HepG2 (cell line): ENCODE measurements at regions not wholly inside any gene's neighbourhood (a gene's known extent, or its start where the extent isn't known, plus 50 kb on each side); places are given as distances from the start of the nearest gene placed in this dataset.

ENCODE experiments used
- MEF2D ChIP-seq: sonication (generic); formaldehyde crosslinking; IDR thresholded peaks from 2 replicates; pipeline ENCODE4 v1.5.1; 2020; ENCODE audit warnings: mild to moderate bottlenecking, missing genetic modification reagents
- RBM39 ChIP-seq: fragments of 200-400 bp; formaldehyde crosslinking; IDR thresholded peaks from one replicate; pipeline ENCODE4 v1.6.1; 2018; ENCODE audit warnings: antibody characterized with exemption, mild to moderate bottlenecking, low read depth, low read length; ENCODE audit not compliant: poor library complexity, severe bottlenecking
- TCF12 ChIP-seq, 2 experiments: fragments of 450-650 bp in 1 of 2; sonication (generic) in 1 of 2; formaldehyde crosslinking in 1 of 2; IDR thresholded peaks; 2 replicates each; pipeline versions ENCODE4 v1.6.1 to v1.8.0; 2017 to 2022; ENCODE audit warnings: antibody characterized with exemption in 1 of 2, mild to moderate bottlenecking in 1 of 2, missing genetic modification reagents in 1 of 2, moderate library complexity in 1 of 2
- ZFP82 ChIP-seq: sonication (generic); formaldehyde crosslinking; IDR thresholded peaks from 2 replicates; pipeline ENCODE4 v1.5.1; 2020; ENCODE audit warnings: mild to moderate bottlenecking, missing genetic modification reagents, borderline replicate concordance

DNA sequence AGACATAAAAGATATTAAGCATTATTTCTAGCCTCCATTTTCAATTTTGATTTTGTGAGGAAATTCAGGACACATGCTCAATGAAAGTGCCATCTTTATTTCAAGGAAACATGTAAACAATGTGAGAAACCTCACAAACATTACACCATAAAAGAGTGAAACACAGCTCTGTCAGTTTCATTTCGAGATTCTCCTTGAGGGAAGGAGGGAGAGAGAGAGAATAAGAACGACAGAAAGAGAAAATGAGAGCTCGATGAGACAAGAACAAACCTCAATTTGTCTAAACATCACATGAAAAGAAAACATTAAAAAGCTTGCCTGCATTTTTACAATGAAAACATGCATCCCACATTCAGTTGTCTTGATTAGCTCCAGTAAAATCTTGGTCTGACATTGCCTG lies 553.5 kb upstream of the MEF2C start:
- TF ChIP-seq ZFP82 (CRISPR knock-in tag) (no peak), TCF12 (IDR thresholded peaks at IDR 0.05) (no peak), TCF12 (CRISPR knock-in tag; IDR thresholded peaks at IDR 0.05) (no peak), MEF2D (no peak), RBM39 (no peak)
